ENCODE measurements at regions not wholly inside any gene's neighbourhood (a gene's known extent, or its start where the extent isn't known, plus 50 kb on each side); places are given as distances from the start of the nearest gene placed in this dataset.

DNA sequence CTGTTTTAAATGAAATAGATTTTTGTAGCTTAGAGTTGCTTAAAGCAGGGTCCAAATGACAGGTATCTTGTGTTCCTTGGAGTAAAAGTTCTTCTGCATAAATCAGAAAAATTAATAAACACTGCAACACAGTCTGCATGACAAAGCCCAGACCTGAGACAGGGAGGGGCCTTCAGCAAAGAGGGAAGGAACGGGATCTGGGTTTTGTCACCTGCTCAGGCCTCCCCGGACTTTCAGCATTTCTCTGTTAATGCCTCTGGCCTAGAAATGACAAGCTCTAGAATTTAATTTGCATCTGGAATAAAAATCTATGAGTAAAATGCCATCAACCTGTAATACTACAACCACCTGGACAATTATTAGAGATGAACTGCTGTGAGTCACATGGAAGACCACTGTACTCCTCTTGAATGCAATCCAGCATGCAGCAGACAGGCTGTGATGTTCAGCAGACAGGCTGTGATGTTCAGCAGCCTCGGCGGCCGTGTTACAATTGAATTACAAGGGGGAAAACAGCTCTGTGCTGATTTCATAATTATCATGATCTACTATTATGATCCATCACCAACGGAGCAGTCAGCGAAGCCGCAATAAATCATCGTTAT lies 170.2 kb downstream of the TOX3 start:
- TF ChIP-seq, protein P1, sequence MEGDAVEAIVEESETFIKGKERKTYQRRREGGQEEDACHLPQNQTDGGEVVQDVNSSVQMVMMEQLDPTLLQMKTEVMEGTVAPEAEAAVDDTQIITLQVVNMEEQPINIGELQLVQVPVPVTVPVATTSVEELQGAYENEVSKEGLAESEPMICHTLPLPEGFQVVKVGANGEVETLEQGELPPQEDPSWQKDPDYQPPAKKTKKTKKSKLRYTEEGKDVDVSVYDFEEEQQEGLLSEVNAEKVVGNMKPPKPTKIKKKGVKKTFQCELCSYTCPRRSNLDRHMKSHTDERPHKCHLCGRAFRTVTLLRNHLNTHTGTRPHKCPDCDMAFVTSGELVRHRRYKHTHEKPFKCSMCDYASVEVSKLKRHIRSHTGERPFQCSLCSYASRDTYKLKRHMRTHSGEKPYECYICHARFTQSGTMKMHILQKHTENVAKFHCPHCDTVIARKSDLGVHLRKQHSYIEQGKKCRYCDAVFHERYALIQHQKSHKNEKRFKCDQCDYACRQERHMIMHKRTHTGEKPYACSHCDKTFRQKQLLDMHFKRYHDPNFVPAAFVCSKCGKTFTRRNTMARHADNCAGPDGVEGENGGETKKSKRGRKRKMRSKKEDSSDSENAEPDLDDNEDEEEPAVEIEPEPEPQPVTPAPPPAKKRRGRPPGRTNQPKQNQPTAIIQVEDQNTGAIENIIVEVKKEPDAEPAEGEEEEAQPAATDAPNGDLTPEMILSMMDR (IDR thresholded peaks at IDR 0.05): no peak
- no peaks in the 10 kb centered on the region for H3K27me3 ChIP-seq (ENCODE audit: control insufficient read depth, insufficient read depth, low read length)

GRCh38 chr16:52372313-52372712 lies 174.6 kb downstream of the TOX3 start:
- Histone ChIP-seq H3K4me1 (no peaks in the 10 kb centered on the region), H3K4me3 (ENCODE audit: low read depth, low read length) (no peak overlapping the region), H2AFZ (no peak overlapping the region), H3K79me2 (no peaks in the 10 kb centered on the region), H3K27me3 (ENCODE audit: control insufficient read depth, insufficient read depth, low read length) (no peaks in the 10 kb centered on the region), H3K36me3 (ENCODE audit: control insufficient read depth, insufficient read depth, low read length) (no peaks in the 10 kb centered on the region), H3K9ac (no peak overlapping the region), H3K9me3 (ENCODE audit: control insufficient read depth, low read length) (no peaks in the 10 kb centered on the region), H3K4me2 (ENCODE audit: low read length) (no peak overlapping the region), H3K27ac (no peak overlapping the region)
- TF ChIP-seq, protein P1 (IDR thresholded peaks at IDR 0.05): no peak

More for the DNA sequence above, 170.2 kb downstream of the TOX3 start:
- H3K4me2 ChIP-seq (ENCODE audit: low read length): no peak overlapping the region
- no peaks in the 10 kb centered on the region for H3K9me3 ChIP-seq (ENCODE audit: control insufficient read depth, low read length)
- no peak overlapping the region for H3K27ac ChIP-seq
- no peak overlapping the region for H2AFZ ChIP-seq
- no peaks in the 10 kb centered on the region for H3K4me1 ChIP-seq
- H3K36me3 ChIP-seq (ENCODE audit: control insufficient read depth, insufficient read depth, low read length): no peaks in the 10 kb centered on the region
- H3K4me3 ChIP-seq (ENCODE audit: low read depth, low read length): no peak overlapping the region
- no peak overlapping the region for H3K9ac ChIP-seq
- no peaks in the 10 kb centered on the region for H3K79me2 ChIP-seq

- H3K79me2 ChIP-seq: no peaks in the 10 kb centered on the region
- no peak overlapping the region for H2AFZ ChIP-seq
- H3K9me3 ChIP-seq (ENCODE audit: control insufficient read depth, low read length): no peaks in the 10 kb centered on the region
- no peaks in the 10 kb centered on the region for H3K4me1 ChIP-seq
- no peak overlapping the region for H3K4me3 ChIP-seq (ENCODE audit: low read depth, low read length)
- H3K27me3 ChIP-seq (ENCODE audit: control insufficient read depth, insufficient read depth, low read length): no peaks in the 10 kb centered on the region
- TF ChIP-seq, protein P1 (IDR thresholded peaks at IDR 0.05): no peak
- H3K27ac ChIP-seq: no peak overlapping the region
- no peaks in the 10 kb centered on the region for H3K36me3 ChIP-seq (ENCODE audit: control insufficient read depth, insufficient read depth, low read length)
- no peak overlapping the region for H3K4me2 ChIP-seq (ENCODE audit: low read length)
- no peak overlapping the region for H3K9ac ChIP-seq
Measured at GRCh38 chr16:52368859-52369258, 178.1 kb downstream of the TOX3 start.

GRCh38 chr16:52367821-52368220 lies 179.1 kb downstream of the TOX3 start:
- no peaks in the 10 kb centered on the region for H3K36me3 ChIP-seq (ENCODE audit: control insufficient read depth, insufficient read depth, low read length)
- H3K79me2 ChIP-seq: no peaks in the 10 kb centered on the region

More at GRCh38 chr16:52367821-52368220, 179.1 kb downstream of the TOX3 start:
- Histone ChIP-seq H3K27me3 (ENCODE audit: control insufficient read depth, insufficient read depth, low read length) (no peaks in the 10 kb centered on the region), H3K27ac (no peak overlapping the region), H3K4me3 (ENCODE audit: low read depth, low read length) (no peak overlapping the region), H3K4me1 (no peaks in the 10 kb centered on the region), H3K9ac (no peak overlapping the region), H2AFZ (no peak overlapping the region), H3K4me2 (ENCODE audit: low read length) (no peak overlapping the region), H3K9me3 (ENCODE audit: control insufficient read depth, low read length) (no peaks in the 10 kb centered on the region)
- TF ChIP-seq, protein P1 (IDR thresholded peaks at IDR 0.05): no peak
